SK-N-SH treated with all-trans-retinoic acid at 6 μM for 48 hours (cell line): ENCODE measurements at regions not wholly inside any gene's neighbourhood (a gene's known extent, or its start where the extent isn't known, plus 50 kb on each side); places are given as distances from the start of the nearest gene placed in this dataset.

Experiments used
- ATAC-seq: fragments of 200-7000 bp; cut with Tn5 transposase; 3 replicates; pipeline ENCODE4 v1.9.1; 2020; ENCODE audit warnings: mild to moderate bottlenecking, moderate library complexity
- ARNTL ChIP-seq: fragments of 450-650 bp; formaldehyde crosslinking; IDR thresholded peaks from 2 replicates; pipeline ENCODE4 v1.5.0; 2020; ENCODE audit warnings: low read depth, mild to moderate bottlenecking, moderate library complexity, borderline replicate concordance
- BACH2 ChIP-seq: fragments of 250-450 bp; sonication (Bioruptor Pico); IDR thresholded peaks from 2 replicates; pipeline ENCODE4 v1.9.0; 2021; ENCODE audit warnings: mild to moderate bottlenecking, borderline replicate concordance
- CSDC2 ChIP-seq: fragments of 250-450 bp; sonication (Bioruptor Pico); IDR thresholded peaks from 2 replicates; pipeline ENCODE4 v1.5.0; 2020; ENCODE audit warnings: mild to moderate bottlenecking, moderate library complexity
- ESRRG ChIP-seq: fragments of 250-450 bp; sonication (Bioruptor Pico); IDR thresholded peaks from 2 replicates; pipeline ENCODE4 v1.6.1; 2021; ENCODE audit warnings: mild to moderate bottlenecking
- GLIS3 ChIP-seq: fragments of 250-450 bp; sonication (Bioruptor Pico); IDR thresholded peaks from 2 replicates; pipeline ENCODE4 v1.5.0; 2020; ENCODE audit warnings: mild to moderate bottlenecking, moderate library complexity
- ISL1 ChIP-seq: fragments of 250-450 bp; sonication (Bioruptor Pico); IDR thresholded peaks from 2 replicates; pipeline ENCODE4 v2.1.2; 2022; ENCODE audit warnings: mild to moderate bottlenecking, moderate library complexity
- OSR1 ChIP-seq: fragments of 250-450 bp; sonication (Bioruptor Pico); IDR thresholded peaks from 2 replicates; pipeline ENCODE4 v1.8.0; 2022; ENCODE audit warnings: moderate library complexity, mild to moderate bottlenecking, inconsistent platforms
- PPARA ChIP-seq: fragments of 250-450 bp; sonication (Bioruptor Pico); IDR thresholded peaks from 2 replicates; pipeline ENCODE4 v1.5.0; 2020; ENCODE audit warnings: mild to moderate bottlenecking, borderline replicate concordance
- RARB ChIP-seq: fragments of 250-450 bp; sonication (Bioruptor Pico); IDR thresholded peaks from 2 replicates; pipeline ENCODE4 v1.8.0; 2021; ENCODE audit warnings: mild to moderate bottlenecking, moderate library complexity
- SNAI2 ChIP-seq: fragments of 250-450 bp; sonication (Bioruptor Pico); IDR thresholded peaks from 2 replicates; pipeline ENCODE4 v1.5.0; 2020; ENCODE audit warnings: mild to moderate bottlenecking, moderate library complexity
- TCF4 ChIP-seq: fragments of 250-450 bp; sonication (Bioruptor Pico); IDR thresholded peaks from 2 replicates; pipeline ENCODE4 v1.8.0; 2021; ENCODE audit warnings: mild to moderate bottlenecking, moderate library complexity, borderline replicate concordance
- TOX ChIP-seq: fragments of 250-450 bp; sonication (Bioruptor Pico); IDR thresholded peaks from 2 replicates; pipeline ENCODE4 v1.8.0; 2021; ENCODE audit warnings: mild to moderate bottlenecking, moderate library complexity, borderline replicate concordance
- ZC3H10 ChIP-seq: fragments of 250-450 bp; sonication (Bioruptor Pico); IDR thresholded peaks from 2 replicates; pipeline ENCODE4 v1.5.1; 2021; ENCODE audit warnings: mild to moderate bottlenecking, moderate library complexity
- ZFP3 ChIP-seq: fragments of 250-450 bp; sonication (Bioruptor Pico); IDR thresholded peaks from 2 replicates; pipeline ENCODE4 v1.5.0; 2020; ENCODE audit warnings: mild to moderate bottlenecking, moderate library complexity
- ZFP30 ChIP-seq: fragments of 450-650 bp; formaldehyde crosslinking; IDR thresholded peaks from 2 replicates; pipeline ENCODE4 v1.5.0; 2022; ENCODE audit warnings: mild to moderate bottlenecking, moderate library complexity
- ZNF565 ChIP-seq: fragments of 450-650 bp; formaldehyde crosslinking; conservative IDR thresholded peaks from 2 replicates; pipeline ENCODE4 v1.5.0; 2020; ENCODE audit warnings: low read depth, mild to moderate bottlenecking, moderate library complexity
- ZNF70 ChIP-seq: fragments of 450-650 bp; formaldehyde crosslinking; IDR thresholded peaks from 2 replicates; pipeline ENCODE4 v1.5.0; 2020; ENCODE audit warnings: mild to moderate bottlenecking, moderate library complexity
- ZNF8 ChIP-seq: fragments of 450-650 bp; formaldehyde crosslinking; IDR thresholded peaks from 2 replicates; pipeline ENCODE4 v1.5.0; 2020; ENCODE audit warnings: mild to moderate bottlenecking, moderate library complexity
- TF ChIP-seq, protein P1 (sequence below): fragments of 250-450 bp; sonication (Bioruptor Pico); IDR thresholded peaks from 2 replicates; pipeline ENCODE4 v1.5.0; 2020; ENCODE audit warnings: mild to moderate bottlenecking, moderate library complexity
- TF ChIP-seq, protein P2 (sequence below): fragments of 250-450 bp; sonication (Bioruptor Pico); IDR thresholded peaks from 2 replicates; pipeline ENCODE4 v1.5.1; 2021; ENCODE audit warnings: mild to moderate bottlenecking, moderate library complexity
- TF ChIP-seq, protein P3 (sequence below): fragments of 250-450 bp; sonication (Bioruptor Pico); IDR thresholded peaks from 2 replicates; pipeline ENCODE4 v1.5.1; 2020; ENCODE audit warnings: low read depth, mild to moderate bottlenecking, moderate library complexity
- TF ChIP-seq, protein P4 (sequence below): fragments of 250-450 bp; sonication (Bioruptor Pico); IDR thresholded peaks from 2 replicates; pipeline ENCODE4 v1.8.0; 2020; ENCODE audit warnings: mild to moderate bottlenecking, moderate library complexity, borderline replicate concordance
- TF ChIP-seq, protein P5 (sequence below): fragments of 250-450 bp; sonication (Bioruptor Pico); IDR thresholded peaks from 2 replicates; pipeline ENCODE4 v1.8.0; 2021; ENCODE audit warnings: low read depth, mild to moderate bottlenecking, moderate library complexity, borderline replicate concordance

DNA sequence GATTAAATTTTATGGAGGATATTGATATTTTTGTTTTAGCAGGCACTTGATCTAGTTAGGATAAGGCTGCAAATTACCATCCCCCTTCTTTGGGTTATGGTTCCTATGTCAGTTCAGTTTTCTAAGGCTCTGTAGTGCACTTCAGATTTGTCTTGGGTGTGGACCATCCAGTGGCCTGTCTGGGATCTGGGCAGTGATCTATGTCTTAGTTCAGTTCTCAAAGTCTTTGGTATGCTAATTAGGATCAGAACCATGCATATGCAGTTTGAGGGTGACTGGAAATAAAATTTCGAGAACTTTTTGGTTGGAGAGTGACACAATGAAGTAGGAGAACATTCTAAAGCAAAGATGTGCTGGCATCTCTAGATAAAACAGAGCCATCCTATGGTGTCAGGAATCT is 388.2 kb downstream of the MID1IP1 start:
- TF ChIP-seq PPARA (CRISPR knock-in tag) = no peak
- TF ChIP-seq ZC3H10 (CRISPR knock-in tag) = no peak
- TF ChIP-seq, protein P1, sequence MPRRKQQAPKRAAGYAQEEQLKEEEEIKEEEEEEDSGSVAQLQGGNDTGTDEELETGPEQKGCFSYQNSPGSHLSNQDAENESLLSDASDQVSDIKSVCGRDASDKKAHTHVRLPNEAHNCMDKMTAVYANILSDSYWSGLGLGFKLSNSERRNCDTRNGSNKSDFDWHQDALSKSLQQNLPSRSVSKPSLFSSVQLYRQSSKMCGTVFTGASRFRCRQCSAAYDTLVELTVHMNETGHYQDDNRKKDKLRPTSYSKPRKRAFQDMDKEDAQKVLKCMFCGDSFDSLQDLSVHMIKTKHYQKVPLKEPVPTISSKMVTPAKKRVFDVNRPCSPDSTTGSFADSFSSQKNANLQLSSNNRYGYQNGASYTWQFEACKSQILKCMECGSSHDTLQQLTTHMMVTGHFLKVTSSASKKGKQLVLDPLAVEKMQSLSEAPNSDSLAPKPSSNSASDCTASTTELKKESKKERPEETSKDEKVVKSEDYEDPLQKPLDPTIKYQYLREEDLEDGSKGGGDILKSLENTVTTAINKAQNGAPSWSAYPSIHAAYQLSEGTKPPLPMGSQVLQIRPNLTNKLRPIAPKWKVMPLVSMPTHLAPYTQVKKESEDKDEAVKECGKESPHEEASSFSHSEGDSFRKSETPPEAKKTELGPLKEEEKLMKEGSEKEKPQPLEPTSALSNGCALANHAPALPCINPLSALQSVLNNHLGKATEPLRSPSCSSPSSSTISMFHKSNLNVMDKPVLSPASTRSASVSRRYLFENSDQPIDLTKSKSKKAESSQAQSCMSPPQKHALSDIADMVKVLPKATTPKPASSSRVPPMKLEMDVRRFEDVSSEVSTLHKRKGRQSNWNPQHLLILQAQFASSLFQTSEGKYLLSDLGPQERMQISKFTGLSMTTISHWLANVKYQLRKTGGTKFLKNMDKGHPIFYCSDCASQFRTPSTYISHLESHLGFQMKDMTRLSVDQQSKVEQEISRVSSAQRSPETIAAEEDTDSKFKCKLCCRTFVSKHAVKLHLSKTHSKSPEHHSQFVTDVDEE (CRISPR knock-in tag) = no peak
- TF ChIP-seq, protein P2, sequence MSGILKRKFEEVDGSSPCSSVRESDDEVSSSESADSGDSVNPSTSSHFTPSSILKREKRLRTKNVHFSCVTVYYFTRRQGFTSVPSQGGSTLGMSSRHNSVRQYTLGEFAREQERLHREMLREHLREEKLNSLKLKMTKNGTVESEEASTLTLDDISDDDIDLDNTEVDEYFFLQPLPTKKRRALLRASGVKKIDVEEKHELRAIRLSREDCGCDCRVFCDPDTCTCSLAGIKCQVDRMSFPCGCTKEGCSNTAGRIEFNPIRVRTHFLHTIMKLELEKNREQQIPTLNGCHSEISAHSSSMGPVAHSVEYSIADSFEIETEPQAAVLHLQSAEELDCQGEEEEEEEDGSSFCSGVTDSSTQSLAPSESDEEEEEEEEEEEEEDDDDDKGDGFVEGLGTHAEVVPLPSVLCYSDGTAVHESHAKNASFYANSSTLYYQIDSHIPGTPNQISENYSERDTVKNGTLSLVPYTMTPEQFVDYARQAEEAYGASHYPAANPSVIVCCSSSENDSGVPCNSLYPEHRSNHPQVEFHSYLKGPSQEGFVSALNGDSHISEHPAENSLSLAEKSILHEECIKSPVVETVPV (CRISPR knock-in tag) = no peak
- TF ChIP-seq ESRRG = no peak
- TF ChIP-seq GLIS3 = no peak
- TF ChIP-seq, protein P3, sequence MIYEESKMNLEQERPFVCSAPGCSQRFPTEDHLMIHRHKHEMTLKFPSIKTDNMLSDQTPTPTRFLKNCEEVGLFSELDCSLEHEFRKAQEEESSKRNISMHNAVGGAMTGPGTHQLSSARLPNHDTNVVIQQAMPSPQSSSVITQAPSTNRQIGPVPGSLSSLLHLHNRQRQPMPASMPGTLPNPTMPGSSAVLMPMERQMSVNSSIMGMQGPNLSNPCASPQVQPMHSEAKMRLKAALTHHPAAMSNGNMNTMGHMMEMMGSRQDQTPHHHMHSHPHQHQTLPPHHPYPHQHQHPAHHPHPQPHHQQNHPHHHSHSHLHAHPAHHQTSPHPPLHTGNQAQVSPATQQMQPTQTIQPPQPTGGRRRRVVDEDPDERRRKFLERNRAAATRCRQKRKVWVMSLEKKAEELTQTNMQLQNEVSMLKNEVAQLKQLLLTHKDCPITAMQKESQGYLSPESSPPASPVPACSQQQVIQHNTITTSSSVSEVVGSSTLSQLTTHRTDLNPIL (CRISPR knock-in tag) = no peak
- TF ChIP-seq, protein P4, sequence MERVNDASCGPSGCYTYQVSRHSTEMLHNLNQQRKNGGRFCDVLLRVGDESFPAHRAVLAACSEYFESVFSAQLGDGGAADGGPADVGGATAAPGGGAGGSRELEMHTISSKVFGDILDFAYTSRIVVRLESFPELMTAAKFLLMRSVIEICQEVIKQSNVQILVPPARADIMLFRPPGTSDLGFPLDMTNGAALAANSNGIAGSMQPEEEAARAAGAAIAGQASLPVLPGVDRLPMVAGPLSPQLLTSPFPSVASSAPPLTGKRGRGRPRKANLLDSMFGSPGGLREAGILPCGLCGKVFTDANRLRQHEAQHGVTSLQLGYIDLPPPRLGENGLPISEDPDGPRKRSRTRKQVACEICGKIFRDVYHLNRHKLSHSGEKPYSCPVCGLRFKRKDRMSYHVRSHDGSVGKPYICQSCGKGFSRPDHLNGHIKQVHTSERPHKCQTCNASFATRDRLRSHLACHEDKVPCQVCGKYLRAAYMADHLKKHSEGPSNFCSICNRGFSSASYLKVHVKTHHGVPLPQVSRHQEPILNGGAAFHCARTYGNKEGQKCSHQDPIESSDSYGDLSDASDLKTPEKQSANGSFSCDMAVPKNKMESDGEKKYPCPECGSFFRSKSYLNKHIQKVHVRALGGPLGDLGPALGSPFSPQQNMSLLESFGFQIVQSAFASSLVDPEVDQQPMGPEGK (CRISPR knock-in tag) = no peak
- TF ChIP-seq ARNTL (CRISPR knock-in tag) = no peak
- TF ChIP-seq SNAI2 = no peak
- TF ChIP-seq ZFP3 (CRISPR knock-in tag) = no peak
- no peak for TF ChIP-seq CSDC2 (CRISPR knock-in tag)
- no peak for TF ChIP-seq ZNF8
- no peak for TF ChIP-seq RARB
- no peak for TF ChIP-seq ZNF70 (CRISPR knock-in tag)
- TF ChIP-seq TOX (CRISPR knock-in tag) = no peak
- TF ChIP-seq ISL1 (CRISPR knock-in tag) = no peak
- ATAC-seq = no peak

DNA sequence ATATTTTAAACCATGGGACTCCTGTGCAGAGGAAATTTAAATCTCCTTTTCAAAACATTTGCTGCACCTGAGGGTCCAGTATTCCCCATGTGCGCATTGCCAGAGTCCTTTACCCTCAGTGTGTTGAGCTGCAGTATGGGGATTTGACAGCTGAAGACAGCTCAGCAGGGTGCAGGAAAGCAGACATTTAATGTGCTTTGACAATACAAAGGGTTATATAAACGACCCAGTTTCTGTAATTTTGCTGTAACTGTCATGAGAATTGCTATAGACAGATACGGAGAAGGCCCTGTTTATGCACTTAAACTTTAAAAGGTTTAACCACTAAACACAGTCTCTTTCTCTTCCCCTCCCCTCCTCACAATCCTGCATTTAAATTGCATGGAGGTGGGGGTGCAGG is 393.4 kb downstream of the MID1IP1 start:
- no peak for ATAC-seq
- TF ChIP-seq GLIS3 = no peak
- TF ChIP-seq, protein P1 (CRISPR knock-in tag) = no peak
- TF ChIP-seq TCF4 = no peak
- TF ChIP-seq, protein P5, sequence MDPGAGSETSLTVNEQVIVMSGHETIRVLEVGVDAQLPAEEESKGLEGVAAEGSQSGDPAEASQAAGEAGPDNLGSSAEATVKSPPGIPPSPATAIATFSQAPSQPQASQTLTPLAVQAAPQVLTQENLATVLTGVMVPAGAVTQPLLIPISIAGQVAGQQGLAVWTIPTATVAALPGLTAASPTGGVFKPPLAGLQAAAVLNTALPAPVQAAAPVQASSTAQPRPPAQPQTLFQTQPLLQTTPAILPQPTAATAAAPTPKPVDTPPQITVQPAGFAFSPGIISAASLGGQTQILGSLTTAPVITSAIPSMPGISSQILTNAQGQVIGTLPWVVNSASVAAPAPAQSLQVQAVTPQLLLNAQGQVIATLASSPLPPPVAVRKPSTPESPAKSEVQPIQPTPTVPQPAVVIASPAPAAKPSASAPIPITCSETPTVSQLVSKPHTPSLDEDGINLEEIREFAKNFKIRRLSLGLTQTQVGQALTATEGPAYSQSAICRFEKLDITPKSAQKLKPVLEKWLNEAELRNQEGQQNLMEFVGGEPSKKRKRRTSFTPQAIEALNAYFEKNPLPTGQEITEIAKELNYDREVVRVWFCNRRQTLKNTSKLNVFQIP (CRISPR knock-in tag) = no peak
- TF ChIP-seq RARB = no peak
- no peak for TF ChIP-seq TOX (CRISPR knock-in tag)
- TF ChIP-seq, protein P2 (CRISPR knock-in tag) = no peak
- TF ChIP-seq CSDC2 (CRISPR knock-in tag) = no peak
- TF ChIP-seq ISL1 (CRISPR knock-in tag) = no peak
- TF ChIP-seq BACH2 (CRISPR knock-in tag) = no peak
- no peak for TF ChIP-seq ZNF565 (CRISPR knock-in tag)
- TF ChIP-seq ZC3H10 (CRISPR knock-in tag) = no peak
- TF ChIP-seq ZFP30 (CRISPR knock-in tag) = no peak
- TF ChIP-seq PPARA (CRISPR knock-in tag) = no peak
- TF ChIP-seq ZNF70 (CRISPR knock-in tag) = no peak
- TF ChIP-seq ARNTL (CRISPR knock-in tag) = no peak
- no peak for TF ChIP-seq OSR1
